Ramos (cell line): ENCODE measurements at regions not wholly inside any gene's neighbourhood (a gene's known extent, or its start where the extent isn't known, plus 50 kb on each side); places are given as distances from the start of the nearest gene placed in this dataset.

Source experiments
- in situ Hi-C: fragments of 300-500 bp; cut with MboI; formaldehyde crosslinking; loops from one replicate; pipeline ENCODE4 v1.14.3; 2022; ENCODE audit warnings: low sequenced_read_pairs; ENCODE audit not compliant: unreplicated experiment

- in situ Hi-C loops = no loop called here
Observed at GRCh38 chrX:13518126-13518525, 51.3 kb upstream of the EGFL6 start.

- in situ Hi-C loops = no loop called here
Observed at GRCh38 chrX:13515211-13515930, 54.0 kb upstream of the EGFL6 start.

DNA sequence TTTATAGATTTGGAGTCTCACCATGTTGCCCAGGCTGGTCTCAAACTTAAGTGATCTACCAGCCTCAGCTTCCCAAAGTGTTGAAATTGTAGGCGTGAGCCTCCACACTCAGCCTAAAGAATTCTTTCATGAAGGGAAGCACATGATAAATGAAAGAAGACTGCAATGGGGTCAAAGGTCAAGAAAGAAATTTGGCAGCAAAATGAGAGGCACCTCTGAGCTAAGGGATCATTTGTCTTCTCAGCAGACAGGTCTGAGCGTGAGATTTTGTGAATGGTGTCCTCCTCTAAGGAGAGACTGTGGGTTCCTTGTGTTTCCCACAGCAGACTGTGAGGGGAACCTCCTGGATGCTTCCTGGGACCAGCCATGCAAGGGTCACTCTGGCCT is 57.5 kb upstream of the EGFL6 start:
- in situ Hi-C loops = loop anchor here (5.0 kb wide), 1 partner anchor 520 kb away; no protein-coding TSS in a partner anchor

DNA sequence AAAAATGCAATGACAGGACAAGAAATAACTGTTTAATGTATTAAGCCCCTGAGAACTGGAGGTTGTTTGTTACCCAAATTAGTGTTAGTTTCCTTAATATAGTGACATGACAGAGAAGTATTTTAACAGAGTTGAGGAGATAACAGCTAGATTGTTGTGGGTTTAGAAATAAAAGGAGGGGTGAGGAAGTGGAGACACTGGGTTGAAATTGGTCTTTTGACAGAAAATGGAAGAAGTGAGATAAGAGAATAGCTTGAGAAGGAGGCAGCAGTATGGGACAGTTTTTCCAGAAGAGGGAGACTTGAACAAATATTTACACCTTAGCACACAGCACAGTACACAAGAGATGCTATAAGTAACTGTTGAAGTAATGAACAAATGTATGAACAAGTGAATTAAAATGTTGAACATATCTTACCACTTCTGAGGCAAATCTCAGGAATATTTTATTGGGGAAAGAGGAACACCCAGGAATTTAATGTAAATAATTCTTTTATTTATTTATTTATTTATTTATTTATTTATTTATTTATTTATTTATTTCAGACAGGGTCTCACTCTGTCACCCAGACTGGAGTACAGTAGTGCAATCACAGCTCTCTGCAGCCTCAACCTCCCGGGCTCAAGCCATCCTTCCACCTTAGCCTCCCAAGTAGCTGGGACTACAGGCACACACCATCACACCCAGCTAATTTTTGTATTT is 58.0 kb upstream of the EGFL6 start:
- in situ Hi-C loops = loop anchor here (5.0 kb wide), 1 partner anchor 521 kb away; no protein-coding TSS in a partner anchor

- in situ Hi-C loops = loop anchor here (10.0 kb wide), 1 partner anchor 147 kb away; the partner anchor contains the start of gene TCEANC
Observed at GRCh38 chrX:13507893-13508292, 61.5 kb upstream of the EGFL6 start.

DNA sequence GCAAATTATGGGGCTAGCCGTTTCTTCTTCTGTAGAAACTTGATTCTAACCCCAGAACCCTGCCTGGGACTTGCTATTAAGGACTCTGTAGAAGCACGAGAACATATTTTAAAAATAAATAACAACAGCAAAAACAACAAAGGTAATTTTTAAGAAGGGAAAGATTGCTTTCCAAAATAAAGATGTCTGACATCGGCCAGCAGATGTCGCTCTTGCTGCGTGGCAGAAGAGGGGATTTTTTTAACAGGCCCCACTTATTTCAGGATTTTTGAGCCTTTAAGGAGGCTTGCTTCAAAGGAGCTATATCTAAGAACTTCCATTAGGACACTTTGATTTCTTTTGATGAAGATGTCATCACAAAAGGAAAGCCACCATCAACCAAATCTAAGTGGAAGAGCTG is 62.8 kb upstream of the EGFL6 start:
- in situ Hi-C loops = loop anchor here (10.0 kb wide), 1 partner anchor 148 kb away; the partner anchor contains the start of gene TCEANC

GRCh38 chrX:13502590-13502989 is 66.8 kb upstream of the EGFL6 start:
- in situ Hi-C loops = loop anchor here (10.0 kb wide), 1 partner anchor 152 kb away; the partner anchor contains the start of gene TCEANC

DNA sequence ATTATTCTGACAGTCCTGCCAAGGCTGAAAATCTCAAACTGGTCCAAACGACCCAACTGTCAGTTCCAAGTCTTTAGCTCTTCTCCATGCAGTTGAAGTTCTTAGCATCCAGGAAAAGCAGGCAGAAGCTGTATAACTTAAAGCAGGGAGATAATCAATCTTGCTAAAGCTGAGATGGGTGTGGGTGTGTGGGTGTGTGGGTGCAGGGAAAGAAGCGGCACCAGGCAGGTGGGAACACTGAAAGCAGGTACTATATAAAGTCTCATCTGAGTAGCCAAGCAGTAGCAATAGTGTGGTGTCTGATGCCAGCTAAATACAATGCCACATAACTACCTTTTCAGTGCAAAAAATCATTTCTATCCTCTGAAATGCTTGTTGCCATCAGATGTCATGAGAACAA is 69.7 kb upstream of the EGFL6 start:
- in situ Hi-C loops = loop anchor here (10.0 to 25.0 kb wide), 2 partner anchors 155 to 687 kb away; partner anchors contain the start of gene TCEANC

- in situ Hi-C loops = loop anchor here (25.0 kb wide), 1 partner anchor 686 kb away; no protein-coding TSS in a partner anchor
Observed at GRCh38 chrX:13498238-13498637, 71.2 kb upstream of the EGFL6 start.

GRCh38 chrX:13495232-13495631 is 74.2 kb upstream of the EGFL6 start:
- in situ Hi-C loops = loop anchor here (25.0 kb wide), 1 partner anchor 683 kb away; no protein-coding TSS in a partner anchor

- in situ Hi-C loops = loop anchor here (25.0 kb wide), 1 partner anchor 682 kb away; no protein-coding TSS in a partner anchor
Observed at GRCh38 chrX:13494562-13494961, 74.8 kb upstream of the EGFL6 start.

GRCh38 chrX:13493659-13494058 is 75.7 kb upstream of the EGFL6 start:
- in situ Hi-C loops = loop anchor here (25.0 kb wide), 1 partner anchor 681 kb away; no protein-coding TSS in a partner anchor

- in situ Hi-C loops = loop anchor here (25.0 kb wide), 1 partner anchor 680 kb away; no protein-coding TSS in a partner anchor
Observed at GRCh38 chrX:13492286-13492685, 77.1 kb upstream of the EGFL6 start.

- in situ Hi-C loops = loop anchor here (25.0 kb wide), 1 partner anchor 679 kb away; no protein-coding TSS in a partner anchor
Observed at GRCh38 chrX:13491061-13491460, 78.3 kb upstream of the EGFL6 start.

DNA sequence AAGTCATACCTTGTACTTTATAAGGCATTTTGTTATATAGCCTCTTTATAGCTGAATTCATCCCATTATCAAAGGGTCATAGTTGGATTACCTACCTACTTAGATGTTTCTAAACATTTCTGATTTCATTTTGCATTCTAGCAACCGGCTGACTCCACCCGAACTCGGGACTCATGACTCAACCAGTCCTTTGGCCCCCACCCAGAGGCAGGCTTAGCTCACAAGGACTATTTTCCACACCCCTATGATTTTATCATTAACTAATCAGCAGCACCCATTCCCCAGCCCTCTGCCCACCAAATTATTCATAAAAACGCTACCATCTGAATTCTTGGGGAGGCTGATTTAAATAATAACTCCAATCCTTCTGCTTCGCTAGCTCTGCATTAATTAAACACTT is 79.9 kb upstream of the EGFL6 start:
- in situ Hi-C loops = loop anchor here (5.0 to 25.0 kb wide), 2 partner anchors 542 to 677 kb away; no protein-coding TSS in a partner anchor

DNA sequence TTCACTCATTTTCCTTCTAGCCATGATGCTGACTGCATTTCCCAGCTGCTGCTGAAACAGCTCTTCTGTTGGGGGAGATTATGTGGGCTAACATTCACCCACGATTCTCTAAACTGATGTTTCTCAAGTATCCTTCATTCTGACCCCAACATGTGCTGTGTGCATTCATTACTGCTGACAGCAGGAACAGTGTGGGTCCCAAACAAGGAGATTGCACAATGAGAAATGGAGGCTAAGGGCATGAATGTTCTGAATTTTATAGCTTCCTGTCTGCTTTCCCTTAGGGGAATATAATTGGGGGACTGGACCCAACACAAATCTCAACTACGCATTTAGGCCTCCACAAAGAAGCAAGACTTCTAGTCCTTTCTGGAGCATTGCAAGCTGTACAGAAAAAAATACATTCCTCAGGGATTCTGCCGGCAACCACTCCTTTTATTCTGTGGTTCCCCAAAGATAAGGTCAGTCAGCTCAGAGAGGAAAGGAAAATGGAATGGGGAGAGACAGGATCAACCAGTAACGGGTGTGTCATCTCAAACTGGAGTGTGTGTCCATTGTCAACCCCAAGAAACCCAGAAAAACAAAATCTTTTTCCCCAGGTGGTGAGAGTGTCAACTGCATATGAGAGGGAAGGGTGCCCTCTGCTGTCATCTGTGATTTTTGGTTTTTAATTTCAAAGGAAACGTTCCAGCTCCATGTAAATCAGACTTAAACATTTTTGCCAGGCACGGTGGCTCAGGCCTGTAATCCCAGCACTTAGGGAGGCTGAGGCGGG is 81.5 kb upstream of the EGFL6 start:
- in situ Hi-C loops = loop anchor here (5.0 to 25.0 kb wide), 2 partner anchors 541 to 676 kb away; no protein-coding TSS in a partner anchor

GRCh38 chrX:13485167-13485566 is 84.2 kb upstream of the EGFL6 start:
- in situ Hi-C loops = loop anchor here (5.0 to 25.0 kb wide), 2 partner anchors 538 to 673 kb away; no protein-coding TSS in a partner anchor

- in situ Hi-C loops = loop anchor here (25.0 kb wide), 1 partner anchor 671 kb away; no protein-coding TSS in a partner anchor
Observed at GRCh38 chrX:13483773-13484172, 85.6 kb upstream of the EGFL6 start.

DNA sequence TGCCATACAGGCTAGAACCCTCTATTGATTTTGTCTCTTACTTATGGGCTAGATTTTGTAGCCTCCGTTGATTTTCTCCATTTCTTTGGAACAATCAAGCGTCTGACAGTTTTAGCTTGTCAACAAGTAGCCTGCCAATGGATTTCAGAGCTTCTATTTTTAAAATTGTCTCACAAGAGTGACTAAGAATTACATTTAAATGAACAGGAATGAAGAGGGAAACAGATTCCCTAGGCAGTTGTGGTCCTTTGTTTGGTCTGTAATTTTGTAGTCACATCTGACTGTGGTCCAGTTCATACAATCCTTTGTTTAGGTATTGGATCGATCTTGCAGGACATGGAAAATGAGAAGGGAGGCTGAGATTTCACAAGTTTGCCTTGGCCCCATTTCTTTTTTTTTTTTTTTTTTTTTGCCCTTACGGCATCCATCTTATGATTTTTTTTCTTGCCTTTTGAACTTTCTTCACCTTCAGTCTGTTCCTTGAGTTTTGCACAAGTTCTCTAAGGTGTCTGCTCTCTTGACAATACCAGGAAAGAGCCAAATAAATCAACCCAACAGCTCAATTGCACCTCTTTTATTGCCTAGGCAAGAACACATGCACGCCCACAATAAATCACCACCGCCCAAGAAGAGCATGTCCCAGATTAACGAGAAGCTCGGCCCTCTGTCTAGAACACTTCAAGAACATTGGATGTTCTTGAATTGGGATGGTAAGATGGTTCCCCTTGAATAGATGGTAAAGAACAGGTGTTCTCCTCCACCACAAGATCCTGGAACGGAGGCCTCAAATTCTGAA is 86.5 kb upstream of the EGFL6 start:
- in situ Hi-C loops = loop anchor here (25.0 kb wide), 1 partner anchor 671 kb away; no protein-coding TSS in a partner anchor
